HG02840 (cell line): ENCODE measurements at regions not wholly inside any gene's neighbourhood (a gene's known extent, or its start where the extent isn't known, plus 50 kb on each side); places are given as distances from the start of the nearest gene placed in this dataset.

Experiments used
- ATAC-seq: cut with Tn5 transposase; IDR thresholded peaks from one replicate; pipeline ENCODE4 v1.9.1; 2021; ENCODE audit warnings: mild to moderate bottlenecking, moderate library complexity, moderate number of reproducible peaks; ENCODE audit not compliant: unreplicated experiment, low FRiP score

DNA sequence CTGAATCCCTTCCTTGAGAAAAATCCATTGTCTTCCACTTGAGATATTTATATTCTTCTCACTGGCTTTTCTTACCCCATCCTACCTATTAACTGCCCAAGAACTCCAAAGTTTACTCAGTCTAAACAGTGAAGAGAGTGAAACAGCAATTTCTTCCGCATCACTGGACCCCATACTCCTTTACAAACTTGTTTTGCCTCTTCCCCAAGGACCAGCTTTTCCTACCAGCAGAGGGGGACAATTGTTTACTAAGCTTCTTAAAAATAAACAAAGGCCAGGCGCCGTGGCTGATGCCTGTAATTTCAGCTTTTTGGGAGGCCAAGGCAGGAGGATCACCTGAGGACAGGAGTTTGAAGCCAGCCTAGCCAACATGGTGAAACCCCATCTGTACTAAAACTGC lies 52.0 kb downstream of the LRATD1 start:
- ATAC-seq: no peak

DNA sequence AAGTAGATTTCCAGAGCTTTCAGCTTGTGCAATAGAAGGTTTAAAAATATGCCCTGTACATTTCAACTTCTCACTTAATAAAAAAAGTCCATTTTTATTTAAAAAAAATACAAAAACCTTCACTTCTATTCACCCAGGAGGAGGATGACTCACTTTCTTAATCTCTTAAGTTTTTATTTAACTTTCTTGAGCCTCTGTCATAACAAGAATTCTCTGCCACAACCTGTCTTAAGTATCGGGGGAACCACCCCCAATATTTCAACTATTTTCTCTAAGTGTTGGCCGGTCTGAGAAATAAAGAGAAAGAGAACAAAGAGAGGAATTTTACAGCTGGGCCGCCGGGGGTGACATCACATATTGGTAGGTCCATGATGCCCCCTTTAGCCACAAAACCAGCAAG lies 58.4 kb downstream of the LRATD1 start:
- ATAC-seq: no peak

DNA sequence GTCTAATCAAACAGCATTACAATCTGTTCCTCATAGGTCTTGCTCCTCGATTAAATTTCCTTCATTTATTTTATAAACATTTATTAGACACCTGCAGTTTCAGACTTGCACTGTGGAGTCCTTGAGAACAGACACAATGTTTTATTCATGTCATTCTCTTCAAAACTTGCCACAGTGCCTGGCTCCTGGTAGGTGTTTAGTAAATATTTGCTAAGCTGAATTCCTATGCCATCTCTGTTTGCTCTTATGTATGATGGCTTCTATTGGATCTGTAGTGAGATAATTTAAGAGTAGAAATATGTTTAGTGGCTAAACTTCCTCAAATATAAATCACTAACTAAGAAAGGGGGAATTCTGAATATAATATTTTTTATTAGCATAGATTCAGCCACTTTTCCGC lies 61.4 kb downstream of the LRATD1 start:
- no peak for ATAC-seq

DNA sequence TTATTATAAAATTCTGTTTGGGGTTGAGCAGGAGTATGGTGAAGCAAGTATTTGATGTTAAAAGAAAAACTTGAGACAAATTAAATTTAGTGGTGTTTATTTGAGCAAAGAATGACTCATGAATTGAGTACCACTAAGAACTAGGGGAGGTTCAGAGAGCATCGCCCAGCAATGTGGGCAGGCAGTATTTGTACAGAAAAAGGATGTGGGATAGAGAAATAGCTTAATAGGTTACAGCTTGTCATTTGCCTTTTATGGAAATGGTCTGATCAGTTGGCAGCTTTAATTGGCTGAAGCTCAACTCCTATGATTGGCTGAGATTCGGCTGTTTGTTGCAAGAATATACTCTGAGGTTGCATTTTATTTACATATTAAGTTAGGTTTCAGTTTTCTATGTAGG lies 68.2 kb downstream of the LRATD1 start:
- ATAC-seq: no peak

DNA sequence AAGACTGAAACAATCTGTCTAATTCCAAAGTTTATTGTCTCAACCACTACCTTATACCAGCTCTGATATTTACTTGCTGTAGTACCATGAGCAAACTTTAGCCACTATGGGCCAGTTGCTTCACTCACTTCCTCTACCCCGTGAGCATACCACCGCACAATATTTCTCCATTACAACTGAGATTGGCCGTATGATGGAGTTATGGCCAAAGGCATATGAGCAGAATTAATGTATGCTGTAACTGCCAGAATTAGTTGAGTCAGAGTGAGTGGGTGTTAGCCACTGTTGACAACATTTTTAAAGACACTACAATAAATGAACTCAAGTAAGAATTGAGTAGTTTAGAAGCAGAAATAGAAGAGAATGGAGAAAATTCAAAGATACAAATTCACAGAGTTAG lies 69.7 kb downstream of the LRATD1 start:
- ATAC-seq: no peak

DNA sequence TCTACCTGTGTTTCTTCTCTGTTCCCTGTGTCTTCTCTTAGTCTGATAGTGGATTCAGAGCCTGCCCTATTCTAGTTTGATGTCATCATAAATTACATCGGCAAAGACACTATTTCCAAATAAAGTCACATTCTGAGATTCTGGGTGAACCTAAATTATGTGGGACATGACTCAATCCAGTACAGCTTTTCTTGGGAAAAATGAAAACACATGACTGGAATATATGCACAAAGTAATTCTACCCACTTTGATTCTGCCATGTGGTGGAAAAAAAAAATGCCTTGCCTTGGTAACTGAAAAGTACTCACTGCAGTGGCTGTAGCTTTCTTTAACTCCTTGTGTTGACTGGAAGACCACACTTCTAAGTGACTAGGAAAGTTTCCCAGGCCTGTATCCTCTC lies 73.7 kb downstream of the LRATD1 start:
- no peak for ATAC-seq

DNA sequence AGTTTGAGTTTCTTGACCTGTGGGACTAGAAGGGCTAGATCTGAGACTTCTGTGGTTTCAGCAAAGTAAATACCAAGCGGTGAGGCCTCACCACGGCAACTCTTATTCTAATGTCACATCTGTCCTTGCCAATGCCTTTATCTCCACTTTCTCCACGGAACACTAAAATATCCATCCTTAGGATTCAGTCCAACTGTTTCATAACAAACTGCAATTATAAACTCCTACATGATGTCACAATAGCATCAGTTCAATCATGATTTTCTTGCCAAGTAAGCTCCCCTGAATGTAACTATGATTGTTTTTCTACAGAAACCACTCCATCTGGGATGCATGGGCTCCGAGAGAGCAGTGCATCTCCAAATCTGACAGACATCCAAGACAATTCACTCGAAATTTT lies 79.6 kb downstream of the LRATD1 start:
- no peak for ATAC-seq

DNA sequence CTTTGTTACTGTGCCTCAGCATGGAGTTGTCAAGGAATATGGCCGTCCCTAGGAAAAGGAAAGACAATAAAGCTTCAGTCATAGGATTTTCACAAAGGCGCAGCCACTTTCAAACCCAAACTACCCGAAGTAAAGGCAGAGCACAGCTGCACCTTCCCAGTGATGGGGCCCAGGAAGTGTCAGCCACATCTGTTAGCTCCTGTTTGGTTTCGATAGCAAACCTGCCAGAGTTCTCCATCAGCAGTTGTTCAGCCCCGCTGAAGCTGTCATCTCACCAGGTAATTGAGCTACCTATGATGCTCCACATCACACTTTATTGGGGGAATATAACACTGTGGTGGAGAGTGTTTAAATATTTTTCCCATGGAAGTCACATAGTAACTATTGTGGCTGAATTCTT lies 80.7 kb downstream of the LRATD1 start:
- ATAC-seq: no peak

DNA sequence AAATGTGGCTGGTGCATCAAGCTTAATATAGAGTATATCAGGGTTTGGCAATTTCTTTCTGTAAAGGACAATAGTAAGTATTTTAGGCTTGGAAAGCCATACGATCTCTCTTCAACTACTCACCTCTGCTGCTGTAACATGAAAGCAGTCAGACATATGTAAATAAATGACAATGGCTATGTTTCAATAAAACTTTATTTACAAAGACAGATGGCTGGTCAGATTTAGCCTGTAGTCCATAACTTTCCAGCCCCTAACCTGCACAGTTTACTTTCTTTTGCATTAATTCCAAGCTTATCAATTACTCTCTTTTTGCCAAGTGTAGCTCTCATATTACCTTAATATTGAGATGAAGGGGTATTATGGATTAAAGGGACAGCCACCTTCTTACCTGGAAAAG lies 83.1 kb downstream of the LRATD1 start:
- ATAC-seq: no peak

DNA sequence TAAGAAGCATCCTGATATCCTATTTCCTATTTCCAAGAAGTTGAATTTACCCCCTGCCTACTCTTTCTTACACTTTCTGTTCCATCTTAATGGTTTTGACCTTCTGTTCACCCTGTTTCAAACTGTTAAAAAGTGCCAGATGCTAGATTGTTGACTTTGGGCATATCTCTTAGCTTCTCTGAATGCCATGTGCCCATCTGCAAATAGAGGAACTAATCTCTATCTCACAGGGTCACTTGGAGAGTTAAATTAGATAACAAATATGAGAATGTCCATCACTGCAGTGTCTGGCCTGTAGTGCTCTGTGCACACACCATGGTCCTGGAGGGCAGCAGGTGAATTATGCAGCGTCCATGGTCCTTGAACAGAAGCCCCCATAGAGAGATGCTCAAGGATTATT lies 83.8 kb downstream of the LRATD1 start:
- no peak for ATAC-seq

DNA sequence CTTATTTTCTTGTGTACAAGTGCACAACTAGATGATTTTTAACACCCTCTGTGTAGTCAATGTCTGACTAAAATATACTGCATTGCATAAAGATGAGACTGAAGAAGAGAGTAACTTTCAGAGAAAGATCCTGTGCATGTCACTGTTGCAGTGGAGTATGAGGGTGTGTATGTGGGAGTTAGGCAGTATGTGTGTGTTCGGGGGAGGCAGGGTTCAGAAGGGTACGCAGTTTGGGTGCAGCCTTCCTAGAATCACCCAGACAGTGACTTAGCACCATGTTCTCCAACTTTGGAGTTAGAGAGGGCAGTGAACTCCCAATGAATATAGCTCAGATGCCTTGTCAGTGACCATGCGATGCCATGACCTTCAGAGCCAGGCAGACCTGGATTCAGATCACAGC lies 84.6 kb downstream of the LRATD1 start:
- no peak for ATAC-seq

DNA sequence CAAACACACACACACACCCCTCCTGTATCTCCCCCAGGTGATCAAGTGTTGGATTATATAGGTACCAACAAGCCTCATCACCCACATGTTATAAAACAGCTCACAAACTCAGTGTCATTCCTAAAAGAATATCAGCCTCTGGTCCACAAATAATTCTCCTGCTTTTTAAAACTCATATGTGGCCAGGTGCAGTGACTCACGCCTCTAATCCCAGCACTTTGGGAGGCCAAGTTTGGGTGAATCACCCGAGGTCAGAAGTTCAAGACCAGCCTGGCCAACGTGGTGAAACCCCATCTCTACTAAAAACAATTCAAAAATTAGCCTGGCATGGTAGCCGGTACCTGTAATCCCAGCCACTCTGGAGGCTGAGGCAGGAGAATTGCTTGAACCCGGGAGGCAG lies 87.8 kb downstream of the LRATD1 start:
- ATAC-seq: no peak

DNA sequence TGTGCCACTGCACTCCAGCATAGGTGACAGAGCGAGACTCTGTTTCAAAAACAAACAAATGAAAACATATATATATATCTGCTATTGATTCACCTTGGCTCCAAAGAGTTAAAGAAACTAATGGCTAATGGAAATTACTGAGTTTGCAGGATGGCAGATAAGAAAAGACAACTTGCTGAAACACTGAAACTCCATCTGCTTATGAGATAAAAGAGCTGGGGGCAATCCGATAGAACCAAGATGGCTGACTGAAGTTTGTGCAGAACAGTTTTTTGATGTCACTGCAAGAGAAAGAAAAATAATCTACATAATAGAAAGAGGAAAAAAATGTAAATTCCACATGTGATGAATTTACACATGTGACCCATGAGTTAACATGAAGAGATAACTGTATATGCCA lies 88.2 kb downstream of the LRATD1 start:
- ATAC-seq: no peak

DNA sequence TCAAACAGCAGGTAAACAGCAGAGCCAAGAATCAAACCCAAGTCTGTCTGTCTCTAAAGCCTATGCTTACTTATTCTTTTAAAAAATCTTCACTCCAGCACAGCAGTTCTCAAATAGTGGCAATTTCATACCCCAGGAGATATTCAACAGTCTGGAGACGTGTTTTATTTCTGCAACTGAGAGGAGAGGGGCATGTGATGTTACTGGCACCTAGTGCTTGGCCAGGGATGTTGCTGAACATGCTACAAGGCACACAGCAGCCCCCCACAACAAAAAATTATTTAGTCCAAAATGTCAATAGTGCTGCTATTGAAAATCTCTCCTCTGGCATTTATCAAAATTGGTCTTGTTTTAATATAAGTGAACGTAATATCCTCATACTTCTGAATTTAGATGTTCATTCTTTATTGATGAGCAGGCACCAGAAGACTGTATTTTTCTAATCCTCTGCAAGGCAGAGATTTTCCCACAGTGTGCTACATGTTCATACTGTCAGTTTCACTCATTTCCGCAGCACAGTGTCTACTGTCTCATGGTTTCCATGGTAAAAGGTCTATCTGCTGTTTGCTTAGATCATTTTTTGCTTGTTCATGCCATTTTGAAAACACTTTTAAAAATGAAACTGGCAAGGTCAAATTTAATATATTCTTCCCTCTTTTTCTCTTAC lies 90.5 kb downstream of the LRATD1 start:
- no peak for ATAC-seq

DNA sequence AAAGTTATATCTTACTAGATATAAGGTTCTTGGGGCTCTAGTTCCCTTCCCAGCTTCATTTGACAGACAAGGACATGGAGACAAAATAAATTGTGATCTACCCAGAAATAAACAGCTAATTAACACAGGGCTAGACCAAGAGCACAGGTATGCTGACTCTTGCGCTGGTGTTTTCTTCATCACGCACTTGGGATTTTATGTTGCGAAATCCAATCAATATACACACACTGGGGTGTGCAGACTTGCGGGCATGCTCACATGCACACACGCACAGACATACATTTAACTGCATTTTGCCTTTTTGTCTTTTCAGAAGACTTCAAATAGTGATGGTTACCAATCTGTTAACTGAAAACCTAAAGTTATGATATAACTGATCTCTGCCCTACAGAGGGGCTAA lies 91.2 kb downstream of the LRATD1 start:
- no peak for ATAC-seq

DNA sequence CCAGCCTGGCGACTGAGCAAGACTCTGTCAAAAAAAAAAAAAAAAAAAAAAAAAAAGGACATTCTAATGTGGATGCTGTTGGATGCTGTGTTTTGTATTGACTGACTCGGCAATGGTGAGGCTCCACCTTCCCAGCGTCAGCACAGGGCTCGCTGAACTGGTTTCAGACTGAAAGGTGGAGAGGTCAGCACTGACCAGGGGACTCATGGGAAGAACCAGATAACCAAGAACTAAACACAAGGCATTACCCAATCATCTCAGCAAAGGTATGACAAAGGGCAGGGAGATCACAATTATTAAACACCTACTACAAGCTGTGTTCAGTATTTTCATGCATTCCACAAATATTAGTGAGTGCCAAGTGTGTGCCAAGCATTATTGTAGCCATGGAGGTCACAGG lies 103.2 kb downstream of the LRATD1 start:
- ATAC-seq: no peak

DNA sequence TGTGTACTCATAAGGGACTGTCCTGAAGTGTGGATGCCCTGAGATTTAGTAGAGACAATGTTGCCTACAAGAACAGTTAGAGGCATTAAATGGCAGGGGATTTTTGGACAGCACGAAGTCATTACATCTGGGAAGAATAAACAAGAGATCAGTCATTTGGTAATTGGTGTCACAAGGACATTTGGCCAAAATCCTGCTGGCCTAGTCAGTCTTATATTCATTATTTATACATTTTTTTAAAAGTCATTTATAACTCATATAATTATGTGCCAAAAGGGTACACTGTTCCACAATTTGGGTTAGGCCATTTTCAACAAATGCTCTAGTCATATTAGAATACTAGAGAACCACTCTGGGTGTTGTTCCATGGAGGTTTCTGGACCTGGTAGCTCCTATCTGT lies 104.7 kb downstream of the LRATD1 start:
- no peak for ATAC-seq

DNA sequence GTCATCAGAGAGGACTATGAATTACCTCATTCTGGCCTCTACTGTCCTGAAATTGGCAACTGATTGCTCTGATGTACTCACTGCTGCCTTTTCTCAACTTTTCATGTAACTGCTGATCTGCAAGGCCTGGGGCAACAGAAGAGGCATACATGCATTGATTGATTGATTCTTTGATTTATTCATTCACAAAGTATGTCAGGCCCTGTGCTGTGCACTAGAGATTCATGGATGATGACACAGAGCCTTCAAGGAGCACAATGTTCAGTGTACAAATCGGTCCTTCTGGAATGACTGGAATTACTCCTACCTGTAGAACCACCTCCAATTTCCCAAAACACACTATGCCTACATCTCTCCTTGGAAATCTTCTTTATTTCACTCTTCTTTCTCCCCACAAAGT lies 111.3 kb downstream of the LRATD1 start:
- ATAC-seq: no peak

DNA sequence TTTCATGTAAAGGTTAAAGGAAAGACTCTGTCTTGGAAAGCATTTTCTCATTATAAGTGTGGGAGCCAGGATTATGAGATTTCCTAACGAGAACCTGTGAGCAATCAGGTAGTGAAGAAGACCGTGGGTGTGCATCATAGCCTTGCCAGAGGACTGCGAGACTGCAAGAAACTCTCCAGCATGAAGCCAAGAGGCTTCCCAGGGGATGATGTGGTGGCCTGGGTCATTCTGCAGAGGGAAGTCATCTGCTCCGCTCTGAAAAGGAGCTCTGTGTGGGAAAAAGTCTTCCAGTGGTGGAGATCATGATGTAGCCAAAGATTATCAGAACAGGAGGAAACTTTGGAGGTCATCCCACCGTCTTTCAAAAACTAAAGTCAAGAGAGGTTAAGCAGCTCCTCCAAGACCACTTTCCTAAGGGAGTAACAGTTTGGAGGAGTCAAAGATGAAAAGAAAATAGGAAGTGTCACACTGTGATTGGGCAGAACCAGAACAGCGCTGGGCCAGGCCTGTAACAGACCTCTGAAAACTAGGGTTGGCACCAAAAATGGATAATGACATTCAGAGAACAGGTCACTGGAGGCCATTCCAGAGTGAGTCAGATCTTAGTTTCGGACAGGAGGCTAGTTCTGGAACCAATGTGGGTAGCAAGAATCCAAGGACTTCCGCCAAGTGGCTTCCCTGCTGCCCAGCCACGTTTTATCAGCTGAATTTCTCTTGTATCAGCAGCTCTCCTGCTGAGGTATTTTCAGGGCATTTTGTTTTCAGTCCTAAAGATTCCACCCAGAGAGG lies 113.0 kb downstream of the LRATD1 start:
- no peak for ATAC-seq

DNA sequence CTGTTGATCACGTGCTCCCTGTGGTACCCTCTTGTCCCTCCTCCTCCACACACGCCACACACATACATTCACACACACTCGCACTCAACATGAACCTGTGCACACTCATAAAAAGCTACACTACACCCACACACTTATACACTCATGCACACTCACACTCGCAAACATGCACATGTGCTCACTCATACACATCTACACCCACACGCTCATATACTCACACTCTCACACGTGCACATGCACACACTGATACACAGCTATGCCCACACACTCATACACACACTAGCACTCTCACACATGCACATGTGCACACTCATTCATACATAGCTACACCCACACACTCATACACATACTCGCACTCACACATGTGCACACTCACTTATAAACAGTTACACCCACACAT lies 113.6 kb downstream of the LRATD1 start:
- ATAC-seq: no peak

DNA sequence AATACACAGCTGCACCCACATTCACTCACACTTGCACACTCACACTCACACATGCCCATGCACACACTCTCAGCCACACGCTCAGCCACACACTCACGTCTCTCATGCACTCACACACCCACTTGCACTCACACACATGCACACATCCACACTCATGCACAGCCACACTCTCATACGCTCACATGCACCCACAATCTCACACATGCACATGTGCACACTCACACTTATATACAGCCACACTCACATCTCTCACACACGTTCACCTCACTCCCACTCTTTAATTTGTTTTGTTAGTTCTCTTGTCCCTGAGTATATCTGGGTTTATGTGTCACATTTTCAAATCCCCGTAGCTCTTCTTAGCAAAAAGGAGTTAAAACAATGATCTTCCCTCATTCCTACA lies 114.9 kb downstream of the LRATD1 start:
- ATAC-seq: no peak

DNA sequence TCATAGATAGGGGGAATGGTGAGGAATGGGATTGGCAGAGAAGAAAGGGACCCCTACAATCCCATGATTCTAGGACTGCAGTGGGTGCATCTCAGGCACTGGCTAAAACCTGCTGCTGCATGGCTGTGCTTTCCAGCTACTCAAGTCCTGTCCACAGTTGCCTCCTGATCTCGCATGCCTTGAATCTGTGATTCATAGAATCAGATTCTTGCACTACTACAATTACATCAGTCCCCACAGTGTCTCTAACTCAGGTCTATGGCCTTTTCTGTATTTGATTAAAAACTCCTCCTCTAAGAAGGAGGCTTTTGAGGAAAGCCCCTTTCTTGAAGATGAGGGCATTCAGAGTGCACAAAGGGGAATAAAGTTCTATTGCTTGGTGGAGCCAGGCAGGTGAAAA lies 117.4 kb downstream of the LRATD1 start:
- no peak for ATAC-seq
